ENCODE measurements at regions not wholly inside any gene's neighbourhood (a gene's known extent, or its start where the extent isn't known, plus 50 kb on each side); places are given as distances from the start of the nearest gene placed in this dataset.

DNA sequence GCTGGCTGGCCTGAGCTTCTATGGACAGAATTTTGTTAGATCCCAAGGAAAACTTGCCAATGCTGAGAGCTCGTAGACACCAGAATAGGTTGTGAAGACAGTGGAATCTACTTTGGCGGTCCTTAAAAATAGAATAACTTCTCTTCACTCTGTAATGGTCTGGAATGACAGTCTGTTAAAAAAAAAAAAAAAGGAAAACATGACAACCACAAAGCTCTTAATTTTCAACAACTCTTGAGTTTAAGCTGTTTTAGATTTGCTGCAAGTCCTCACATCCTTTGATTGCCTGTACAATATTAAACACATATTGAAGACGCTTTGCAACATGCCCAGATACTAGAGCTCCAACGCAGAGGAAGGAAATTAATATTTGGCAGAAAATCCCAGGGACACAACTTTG is 122.8 kb upstream of the GALNT15 start:
- TF ChIP-seq SP1 (IDR thresholded peaks at IDR 0.05): no peak
- TF ChIP-seq BHLHE40 (IDR thresholded peaks at IDR 0.05; ENCODE audit: borderline replicate concordance): no peak
- no peak for TF ChIP-seq LEF1 (IDR thresholded peaks at IDR 0.05; ENCODE audit: borderline replicate concordance)
- no peak for TF ChIP-seq NFRKB (IDR thresholded peaks at IDR 0.05)
- no peak for TF ChIP-seq FOXM1 (IDR thresholded peaks at IDR 0.05; ENCODE audit: borderline replicate concordance)

Measured in HEK293T (cell line).